Liver (tissue), 8 donors: ENCODE measurements at regions not wholly inside any gene's neighbourhood (a gene's known extent, or its start where the extent isn't known, plus 50 kb on each side); places are given as distances from the start of the nearest gene placed in this dataset.

ENCODE experiments used
- DNase-seq: peaks from one replicate; pipeline ENCODE4 v3.0.0-alpha.2; 2017; ENCODE audit warnings: low spot score
- H3K27ac ChIP-seq, 2 donors: one replicate each; pipeline ENCODE4 v1.7.0; 2013; ENCODE audit warnings: inconsistent platforms in 2 of 2, low read length in 2 of 2, control low read depth in 1 of 2, low read depth in 1 of 2, mild to moderate bottlenecking in 1 of 2
- H3K27me3 ChIP-seq, 4 donors: one replicate each; pipeline versions ENCODE4 v1.6.1 to v1.7.0; 2013; ENCODE audit warnings: low read length in 3 of 4, inconsistent platforms in 1 of 4, mild to moderate bottlenecking in 1 of 4, moderate library complexity in 1 of 4; ENCODE audit not compliant: control insufficient read depth in 4 of 4, insufficient read depth in 4 of 4
- H3K36me3 ChIP-seq, 4 donors: one replicate each; pipeline versions ENCODE4 v1.6.1 to v1.7.0; 2013; ENCODE audit warnings: low read length in 3 of 4, mild to moderate bottlenecking in 3 of 4, low read depth in 1 of 4, moderate library complexity in 1 of 4; ENCODE audit not compliant: control insufficient read depth in 4 of 4, insufficient read depth in 3 of 4
- H3K4me1 ChIP-seq, 4 donors: one replicate each; pipeline versions ENCODE4 v1.6.1 to v1.7.0; 2013; ENCODE audit warnings: low read length in 3 of 4, mild to moderate bottlenecking in 3 of 4, moderate library complexity in 1 of 4; ENCODE audit not compliant: control insufficient read depth in 4 of 4, insufficient read depth in 4 of 4
- H3K4me3 ChIP-seq, 3 donors: one replicate each; pipeline versions ENCODE4 v1.6.1 to v1.7.0; 2013; ENCODE audit warnings: low read length in 3 of 3, control low read depth in 1 of 3, low read depth in 1 of 3, mild to moderate bottlenecking in 1 of 3
- H3K9ac ChIP-seq, 2 donors: one replicate each; pipeline ENCODE4 v1.7.0; 2013; ENCODE audit warnings: low read length in 2 of 2, mild to moderate bottlenecking in 2 of 2, moderate library complexity in 2 of 2, control low read depth in 1 of 2, low read depth in 1 of 2
- H3K9me3 ChIP-seq, 4 donors: one replicate each; pipeline versions ENCODE4 v1.6.1 to v1.7.0; 2013; ENCODE audit warnings: low read length in 3 of 4; ENCODE audit not compliant: control insufficient read depth in 4 of 4
- CTCF ChIP-seq: fragments of 150-350 bp; IDR thresholded peaks from 2 replicates; pipeline ENCODE4 v1.5.1; 2017; ENCODE audit warnings: improper control_type of control experiment, low read depth, low read length; ENCODE audit not compliant: missing input control
- EGR1 ChIP-seq, 2 donors: IDR thresholded peaks; 2 replicates each; pipeline ENCODE4 v1.6.1; 2016 to 2018; ENCODE audit warnings: antibody characterized with exemption in 2 of 2, low read depth in 2 of 2
- FOXA1 ChIP-seq: IDR thresholded peaks from 2 replicates; pipeline ENCODE4 v1.6.1; 2016; ENCODE audit warnings: antibody characterized with exemption
- FOXA2 ChIP-seq: IDR thresholded peaks from 2 replicates; pipeline ENCODE4 v1.6.1; 2016; ENCODE audit warnings: antibody characterized with exemption
- GABPA ChIP-seq, 2 donors: IDR thresholded peaks in 1 of 2; conservative IDR thresholded peaks in 1 of 2; 2 replicates each; pipeline ENCODE4 v1.6.1; 2016; ENCODE audit warnings: antibody characterized with exemption in 2 of 2, mild to moderate bottlenecking in 1 of 2, moderate library complexity in 1 of 2
- HNF4A ChIP-seq, 2 donors: conservative IDR thresholded peaks; 2 replicates each; pipeline ENCODE4 v1.6.1; 2016; ENCODE audit warnings: antibody characterized with exemption in 2 of 2, mild to moderate bottlenecking in 2 of 2
- HNF4G ChIP-seq: IDR thresholded peaks from 2 replicates; pipeline ENCODE4 v1.6.1; 2016; ENCODE audit warnings: antibody characterized with exemption
- JUND ChIP-seq, 2 donors: IDR thresholded peaks; 2 replicates each; pipeline ENCODE4 v1.6.1; 2016; ENCODE audit warnings: antibody characterized with exemption in 2 of 2
- MAX ChIP-seq: IDR thresholded peaks from 2 replicates; pipeline ENCODE4 v1.6.1; 2016; ENCODE audit warnings: antibody characterized with exemption
- NR2F2 ChIP-seq: IDR thresholded peaks from 2 replicates; pipeline ENCODE4 v1.6.1; 2016; ENCODE audit warnings: antibody characterized with exemption
- RXRA ChIP-seq, 2 donors: IDR thresholded peaks; 2 replicates each; pipeline ENCODE4 v1.6.1; 2017 to 2018; ENCODE audit warnings: antibody characterized with exemption in 2 of 2, mild to moderate bottlenecking in 1 of 2
- SP1 ChIP-seq: IDR thresholded peaks from 2 replicates; pipeline ENCODE4 v1.6.1; 2018; ENCODE audit warnings: antibody characterized with exemption, mild to moderate bottlenecking
- TAF1 ChIP-seq: conservative IDR thresholded peaks from 2 replicates; pipeline ENCODE4 v1.6.1; 2016; ENCODE audit warnings: antibody characterized with exemption, mild to moderate bottlenecking
- YY1 ChIP-seq: IDR thresholded peaks from 2 replicates; pipeline ENCODE4 v1.6.1; 2016; ENCODE audit warnings: antibody characterized with exemption, mild to moderate bottlenecking
- ZBTB33 ChIP-seq: IDR thresholded peaks from 2 replicates; pipeline ENCODE4 v1.6.1; 2016; ENCODE audit warnings: antibody characterized with exemption
- whole genome bisulfite sequencing: extraction: QIAGEN DNeasy Blood & Tissue Kit; methylation state at CpG from one replicate; pipeline ENCODE4 v1.1.7; 2013; 5-methylcytosine and 5-hydroxymethylcytosine counted together
- donor health status: healthy.
- donor health status: healthy.
- donor health status: healthy.
- donor health status: healthy.
- donor health status: healthy.

GRCh38 chr3:78516437-78516836 lies 1251.4 kb downstream of the ROBO1 start:
- Histone ChIP-seq H3K4me1 (no peaks in the 10 kb centered on the region), H3K36me3 (no peaks in the 10 kb centered on the region), H3K4me3 (no peak overlapping the region), H3K27ac (no peak overlapping the region), H3K27me3 (no peaks in the 10 kb centered on the region), H3K9me3 (no peaks in the 10 kb centered on the region), H3K9ac (no peak overlapping the region)
- DNase-seq: no peak
- WGBS: 57% methylated on average over 3 of the region's 3 CpGs
- TF ChIP-seq EGR1 (IDR thresholded peaks at IDR 0.05; ENCODE audit: low read depth in 2 of 2): no peak
- TF ChIP-seq YY1: no peak
- TF ChIP-seq SP1: no peak
- TF ChIP-seq JUND (IDR thresholded peaks at IDR 0.05): no peak
- no peak for TF ChIP-seq MAX
- no peak for TF ChIP-seq TAF1
- TF ChIP-seq CTCF: no peak
- no peak for TF ChIP-seq RXRA (IDR thresholded peaks at IDR 0.05)
- TF ChIP-seq GABPA (IDR thresholded peaks at IDR 0.05 in 1 of 2, conservative IDR thresholded peaks at IDR 0.05 in 1 of 2): no peak
- TF ChIP-seq FOXA1: no peak
- no peak for TF ChIP-seq HNF4A (conservative IDR thresholded peaks at IDR 0.05)
- TF ChIP-seq FOXA2: no peak
- no peak for TF ChIP-seq ZBTB33
- TF ChIP-seq NR2F2: no peak

- H3K9me3 ChIP-seq: no peaks in the 10 kb centered on the region
- no peaks in the 10 kb centered on the region for H3K4me1 ChIP-seq
- H3K9ac ChIP-seq: no peak overlapping the region
- no peak for TF ChIP-seq FOXA2
- TF ChIP-seq CTCF: no peak
- no peak for TF ChIP-seq HNF4A (conservative IDR thresholded peaks at IDR 0.05)
- no peak for TF ChIP-seq HNF4G
- no peak for DNase-seq
- no peaks in the 10 kb centered on the region for H3K36me3 ChIP-seq
- H3K27ac ChIP-seq: no peak overlapping the region
- H3K4me3 ChIP-seq: no peak overlapping the region
- H3K27me3 ChIP-seq: no peaks in the 10 kb centered on the region
Measured at GRCh38 chr3:78516937-78517336, 1250.9 kb downstream of the ROBO1 start.
